ENCODE measurements at regions not wholly inside any gene's neighbourhood (a gene's known extent, or its start where the extent isn't known, plus 50 kb on each side); places are given as distances from the start of the nearest gene placed in this dataset.

- no peak for TF ChIP-seq CTCF (IDR thresholded peaks at IDR 0.05)
- TF ChIP-seq POLR2A (IDR thresholded peaks at IDR 0.05), result no peak
These were observed 1294.8 kb downstream of the TBC1D22A start for GRCh38 chr22:48057116-48057835.

All from adrenal gland (tissue), 5 donors.